ENCODE measurements at regions not wholly inside any gene's neighbourhood (a gene's known extent, or its start where the extent isn't known, plus 50 kb on each side); places are given as distances from the start of the nearest gene placed in this dataset.

- TF ChIP-seq EZH2 (optimal IDR thresholded peaks at IDR 0.05; ENCODE audit: low read depth, low read length): no peak
- no peak for TF ChIP-seq CTCF (IDR thresholded peaks at IDR 0.05; ENCODE audit: low read length)
Observed at GRCh38 chr16:60484901-60485300, 1551.3 kb downstream of the CDH8 start.
